Esophagus muscularis mucosa (tissue), 4 donors: ENCODE measurements at regions not wholly inside any gene's neighbourhood (a gene's known extent, or its start where the extent isn't known, plus 50 kb on each side); places are given as distances from the start of the nearest gene placed in this dataset.

Experiments
- DNase-seq: peaks from one replicate; pipeline ENCODE4 v3.0.0-alpha.2; 2017; ENCODE audit errors: extremely low spot score
- H3K27ac ChIP-seq, 4 donors: fragments of 200-600 bp; sonication (generic); replicated peaks in 1 of 4; 1 replicate in 3 of 4; 2 replicates in 1 of 4; pipeline ENCODE4 v1.5.1; 2016 to 2019; ENCODE audit warnings: mild to moderate bottlenecking in 1 of 4
- H3K27me3 ChIP-seq, 4 donors: fragments of 200-600 bp; sonication (generic); one replicate each; pipeline versions ENCODE4 v1.5.1 to v1.6.0; 2016 to 2019
- H3K36me3 ChIP-seq, 4 donors: fragments of 200-600 bp; sonication (generic); one replicate each; pipeline ENCODE4 v1.5.1; 2016 to 2019
- H3K4me1 ChIP-seq, 4 donors: fragments of 200-600 bp; sonication (generic); one replicate each; pipeline ENCODE4 v1.5.1; 2016 to 2019
- H3K4me3 ChIP-seq, 4 donors: fragments of 200-600 bp; sonication (generic); 1 replicate in 2 of 4; 2 replicates in 2 of 4; pipeline ENCODE4 v1.5.1; 2016 to 2019; ENCODE audit warnings: mild to moderate bottlenecking in 4 of 4, moderate library complexity in 1 of 4
- H3K9me3 ChIP-seq, 4 donors: fragments of 200-600 bp; sonication (generic); 1 replicate in 3 of 4; 2 replicates in 1 of 4; pipeline ENCODE4 v1.5.1; 2016 to 2019
- EP300 ChIP-seq: sonication (generic); formaldehyde crosslinking; IDR thresholded peaks from one replicate; pipeline ENCODE4 v1.6.1; 2017; ENCODE audit warnings: antibody characterized with exemption
- POLR2A ChIP-seq: fragments of 450-650 bp; IDR thresholded peaks from one replicate; pipeline ENCODE4 v1.6.1; 2017; ENCODE audit warnings: antibody characterized with exemption, moderate library complexity, mild to moderate bottlenecking, low read depth
- POLR2AphosphoS5 ChIP-seq, 2 donors: sonication (generic); formaldehyde crosslinking; IDR thresholded peaks; one replicate each; pipeline ENCODE4 v1.6.1; 2017; ENCODE audit warnings: antibody characterized with exemption in 2 of 2
- WGBS: methylation state at CpG from one replicate; pipeline ENCODE4 v1.1.5; 2018; 5-methylcytosine and 5-hydroxymethylcytosine counted together
- intact Hi-C: fragments of 100-400 bp; cut with DNase I; formaldehyde crosslinking; loops from one replicate; pipeline ENCODE4 v1.15.1; 2023
- TF ChIP-seq, protein P1 (sequence below), 3 experiments: fragments of 200-600 bp in 2 of 3; fragments of 450-650 bp in 1 of 3; sonication (generic) in 2 of 3; IDR thresholded peaks; one replicate each; pipeline ENCODE4 v1.5.1; 2017 to 2019; ENCODE audit warnings: antibody characterized with exemption in 3 of 3, mild to moderate bottlenecking in 2 of 3, moderate library complexity in 1 of 3

DNA sequence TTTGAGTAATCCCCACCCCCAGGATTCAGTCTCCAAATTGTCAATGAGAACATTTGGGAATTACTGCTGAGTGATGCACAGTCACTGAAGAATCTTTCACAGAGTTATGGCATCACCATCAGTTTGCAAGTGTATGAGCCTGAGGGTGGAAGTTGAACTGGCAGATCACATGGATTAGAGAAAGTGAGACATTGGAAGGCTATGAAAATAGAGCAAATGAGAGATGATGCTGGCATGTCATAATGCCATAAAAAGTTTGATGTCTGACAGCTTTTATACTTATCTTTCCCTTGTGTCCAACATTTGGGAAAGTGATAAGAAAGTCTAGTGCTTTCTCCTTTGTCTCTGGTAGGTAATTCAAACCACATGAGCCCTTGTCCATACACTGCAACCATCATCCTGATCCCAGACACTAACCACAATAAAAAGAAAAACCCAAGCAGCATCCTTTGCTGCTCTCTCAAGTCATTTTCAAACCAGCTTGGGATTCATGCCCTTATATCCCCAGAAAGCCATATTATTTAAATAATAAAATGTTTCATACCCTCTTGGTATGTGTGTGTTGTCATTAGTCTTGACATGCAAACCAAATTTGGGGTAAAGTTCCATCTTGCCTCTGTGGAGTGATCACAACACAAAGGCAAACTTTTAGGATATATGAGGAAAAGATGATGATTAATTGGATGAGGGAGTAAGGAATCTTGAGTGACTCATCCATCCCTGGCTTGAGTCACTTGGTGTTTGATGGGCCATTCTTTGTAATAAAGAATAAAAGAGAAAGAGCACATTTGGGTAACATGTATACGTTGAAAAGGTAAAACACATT, 438.9 kb downstream of the GRXCR1 start:
- H3K4me1 ChIP-seq = no peaks in the 10 kb centered on the region
- WGBS = 69% methylated on average over 1 of the region's 1 CpG
- DNase-seq = no peak
- no peak for TF ChIP-seq EP300
- TF ChIP-seq POLR2AphosphoS5 (IDR thresholded peaks at IDR 0.05) = no peak
- TF ChIP-seq, protein P1, sequence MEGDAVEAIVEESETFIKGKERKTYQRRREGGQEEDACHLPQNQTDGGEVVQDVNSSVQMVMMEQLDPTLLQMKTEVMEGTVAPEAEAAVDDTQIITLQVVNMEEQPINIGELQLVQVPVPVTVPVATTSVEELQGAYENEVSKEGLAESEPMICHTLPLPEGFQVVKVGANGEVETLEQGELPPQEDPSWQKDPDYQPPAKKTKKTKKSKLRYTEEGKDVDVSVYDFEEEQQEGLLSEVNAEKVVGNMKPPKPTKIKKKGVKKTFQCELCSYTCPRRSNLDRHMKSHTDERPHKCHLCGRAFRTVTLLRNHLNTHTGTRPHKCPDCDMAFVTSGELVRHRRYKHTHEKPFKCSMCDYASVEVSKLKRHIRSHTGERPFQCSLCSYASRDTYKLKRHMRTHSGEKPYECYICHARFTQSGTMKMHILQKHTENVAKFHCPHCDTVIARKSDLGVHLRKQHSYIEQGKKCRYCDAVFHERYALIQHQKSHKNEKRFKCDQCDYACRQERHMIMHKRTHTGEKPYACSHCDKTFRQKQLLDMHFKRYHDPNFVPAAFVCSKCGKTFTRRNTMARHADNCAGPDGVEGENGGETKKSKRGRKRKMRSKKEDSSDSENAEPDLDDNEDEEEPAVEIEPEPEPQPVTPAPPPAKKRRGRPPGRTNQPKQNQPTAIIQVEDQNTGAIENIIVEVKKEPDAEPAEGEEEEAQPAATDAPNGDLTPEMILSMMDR (IDR thresholded peaks at IDR 0.05) = no peak
- TF ChIP-seq POLR2A = no peak
- no peaks in the 10 kb centered on the region for H3K36me3 ChIP-seq
- H3K27ac ChIP-seq = no peak overlapping the region
- no peaks in the 10 kb centered on the region for H3K27me3 ChIP-seq
- intact Hi-C loops = no loop called here
- H3K9me3 ChIP-seq = no peaks in the 10 kb centered on the region
- no peak overlapping the region for H3K4me3 ChIP-seq

DNA sequence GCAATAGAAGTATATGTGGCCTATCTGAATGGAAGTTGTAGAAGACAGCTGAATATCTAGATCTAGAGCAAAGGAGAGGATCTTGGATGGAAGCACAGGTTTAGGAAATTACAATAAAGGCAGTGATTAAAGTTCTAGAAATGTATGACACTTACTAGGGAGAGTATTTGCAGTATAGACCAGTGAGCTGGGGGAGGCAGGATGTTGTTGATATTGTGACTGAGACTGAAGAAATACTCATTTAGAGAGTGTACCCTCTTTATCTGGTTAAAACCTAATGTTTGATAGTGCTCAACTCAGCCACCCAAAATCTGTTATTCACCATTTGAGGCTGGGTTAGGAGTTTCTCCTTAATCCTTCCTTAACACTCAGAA, 439.5 kb downstream of the GRXCR1 start:
- intact Hi-C loops = no loop called here

DNA sequence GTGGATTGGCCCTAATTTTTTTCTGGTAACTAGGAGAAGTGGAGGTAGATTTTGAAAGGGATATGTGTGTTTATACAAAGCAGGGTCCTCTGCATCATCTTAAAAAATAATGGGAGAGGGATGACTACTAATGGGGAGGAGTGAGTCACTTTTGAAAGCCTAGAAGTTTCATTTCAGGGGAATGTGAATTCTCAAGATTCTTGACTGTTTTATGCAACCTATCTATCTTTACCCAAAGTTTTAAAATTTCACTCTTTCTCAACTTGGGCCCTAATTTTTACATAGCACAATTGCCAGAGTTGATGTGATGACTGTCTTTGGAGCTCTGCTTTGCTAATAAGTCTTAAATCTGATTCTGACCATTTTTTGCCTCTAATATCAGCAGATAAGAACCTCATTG, 445.2 kb downstream of the GRXCR1 start:
- Histone ChIP-seq H3K27me3 (no peaks in the 10 kb centered on the region), H3K4me1 (no peaks in the 10 kb centered on the region), H3K9me3 (no peaks in the 10 kb centered on the region), H3K36me3 (no peaks in the 10 kb centered on the region), H3K4me3 (no peak overlapping the region), H3K27ac (no peak overlapping the region)
- TF ChIP-seq POLR2AphosphoS5 (IDR thresholded peaks at IDR 0.05) (no peak), POLR2A (no peak), EP300 (no peak)
- TF ChIP-seq, protein P1 (IDR thresholded peaks at IDR 0.05) = no peak
- intact Hi-C loops = no loop called here
- DNase-seq = no peak

More for the DNA sequence above, 439.5 kb downstream of the GRXCR1 start:
- TF ChIP-seq POLR2AphosphoS5 (IDR thresholded peaks at IDR 0.05) (no peak), POLR2A (no peak), EP300 (no peak)
- TF ChIP-seq, protein P1 (IDR thresholded peaks at IDR 0.05) = no peak
- H3K4me1 ChIP-seq = no peaks in the 10 kb centered on the region
- H3K27ac ChIP-seq = no peak overlapping the region
- no peaks in the 10 kb centered on the region for H3K27me3 ChIP-seq
- H3K4me3 ChIP-seq = no peak overlapping the region
- H3K9me3 ChIP-seq = no peaks in the 10 kb centered on the region
- no peak for DNase-seq
- H3K36me3 ChIP-seq = no peaks in the 10 kb centered on the region

DNA sequence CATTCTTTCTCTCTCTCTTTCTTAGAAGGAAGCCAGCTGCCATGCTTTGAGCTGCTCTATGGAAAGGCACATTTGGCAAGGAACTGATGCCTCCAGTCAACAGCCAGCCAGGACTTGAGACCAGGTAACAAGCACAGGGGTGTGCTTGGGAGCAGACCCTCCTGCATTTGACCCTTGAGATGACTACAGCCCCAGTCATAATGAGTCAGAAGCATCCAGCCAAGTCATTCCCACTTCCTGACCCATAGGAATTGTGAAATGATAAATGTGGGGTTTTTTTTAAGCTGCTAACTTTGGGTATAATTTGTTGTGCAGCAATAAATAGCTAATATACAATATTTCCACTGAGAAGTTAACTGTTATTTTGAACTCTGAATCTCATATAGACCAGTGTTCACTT, 446.9 kb downstream of the GRXCR1 start:
- TF ChIP-seq, protein P1 (IDR thresholded peaks at IDR 0.05) = no peak
- TF ChIP-seq POLR2AphosphoS5 (IDR thresholded peaks at IDR 0.05) (no peak), POLR2A (no peak), EP300 (no peak)
- H3K27me3 ChIP-seq = no peaks in the 10 kb centered on the region
- no peaks in the 10 kb centered on the region for H3K4me1 ChIP-seq
- H3K36me3 ChIP-seq = no peaks in the 10 kb centered on the region
- no peak overlapping the region for H3K27ac ChIP-seq
- DNase-seq = no peak
- H3K9me3 ChIP-seq = no peaks in the 10 kb centered on the region
- intact Hi-C loops = no loop called here
- no peak overlapping the region for H3K4me3 ChIP-seq

DNA sequence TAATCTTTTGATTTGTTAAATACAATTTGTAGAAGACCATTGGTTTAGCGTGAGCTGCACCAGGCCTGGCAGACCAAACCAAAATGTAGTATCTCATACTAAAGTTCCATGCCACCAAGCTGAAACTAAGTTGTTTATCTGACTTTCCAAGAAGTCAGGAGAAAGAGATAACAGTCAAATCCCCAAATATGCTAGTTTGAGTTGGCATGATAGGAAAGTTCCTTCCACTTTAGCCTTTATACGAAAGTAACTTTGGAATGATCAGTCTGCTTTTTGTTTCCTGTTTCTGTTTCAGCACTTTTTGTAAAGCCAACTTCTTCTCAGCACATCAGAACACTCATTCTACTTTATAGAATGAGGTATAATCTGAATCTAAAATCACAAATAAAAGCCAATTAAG, 449.2 kb downstream of the GRXCR1 start:
- WGBS = 65% methylated on average over 2 of the region's 2 CpGs
- TF ChIP-seq POLR2A = no peak
- no peak for TF ChIP-seq POLR2AphosphoS5 (IDR thresholded peaks at IDR 0.05)
- no peak for TF ChIP-seq EP300
- TF ChIP-seq, protein P1 (IDR thresholded peaks at IDR 0.05) = no peak
- Histone ChIP-seq H3K9me3 (no peaks in the 10 kb centered on the region), H3K27me3 (no peaks in the 10 kb centered on the region), H3K36me3 (no peaks in the 10 kb centered on the region), H3K4me3 (no peak overlapping the region), H3K27ac (no peak overlapping the region), H3K4me1 (no peaks in the 10 kb centered on the region)
- DNase-seq = no peak
- intact Hi-C loops = no loop called here
